HCT116 (cell line): ENCODE measurements at regions not wholly inside any gene's neighbourhood (a gene's known extent, or its start where the extent isn't known, plus 50 kb on each side); places are given as distances from the start of the nearest gene placed in this dataset.

Source experiments
- ATF3 ChIP-seq: IDR thresholded peaks from 2 replicates; pipeline ENCODE4 v1.6.1; 2012
- MAX ChIP-seq: IDR thresholded peaks from 2 replicates; pipeline ENCODE4 v1.6.1; 2012
- SIN3A ChIP-seq: IDR thresholded peaks from 2 replicates; pipeline ENCODE4 v1.6.1; 2012; ENCODE audit warnings: low read depth
- YY1 ChIP-seq: IDR thresholded peaks from 2 replicates; pipeline ENCODE4 v1.6.1; 2011; ENCODE audit warnings: low read length, low read depth, moderate library complexity, mild to moderate bottlenecking; ENCODE audit not compliant: insufficient replicate concordance; ENCODE audit errors: extremely low read depth

DNA sequence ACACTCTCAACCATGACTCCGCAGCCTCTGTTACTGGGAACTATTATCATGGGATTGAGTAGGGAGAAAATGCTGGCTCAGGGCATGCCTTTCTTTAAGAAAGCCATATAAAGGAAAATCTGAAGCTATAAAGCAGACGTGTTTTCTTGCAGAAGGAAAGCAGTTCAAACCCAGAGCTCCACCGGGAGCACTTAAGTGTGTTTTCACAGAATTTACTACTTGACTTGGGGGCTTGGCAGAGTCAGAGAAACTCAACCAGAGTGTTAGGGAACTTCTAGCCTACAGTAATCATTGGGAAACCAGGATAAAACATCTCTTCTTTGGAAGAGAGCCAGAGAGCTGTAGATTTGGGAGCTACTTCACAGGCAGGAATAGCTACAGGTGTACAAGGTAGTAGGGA, 283.4 kb upstream of the ADRA1B start:
- TF ChIP-seq SIN3A, result no peak
- TF ChIP-seq ATF3, result no peak
- TF ChIP-seq MAX, result no peak
- no peak for TF ChIP-seq YY1
